ENCODE measurements at regions not wholly inside any gene's neighbourhood (a gene's known extent, or its start where the extent isn't known, plus 50 kb on each side); places are given as distances from the start of the nearest gene placed in this dataset.

- no peak for DNase-seq (ENCODE audit: low read depth)
- CTCF ChIA-PET = no interaction called here
- Histone ChIP-seq H3K4me3 (ENCODE audit: low read depth, low read length) (no peak overlapping the region), H3K36me3 (ENCODE audit: control insufficient read depth, insufficient read depth, low read length) (no peaks in the 10 kb centered on the region), H3K27me3 (ENCODE audit: control insufficient read depth, insufficient read depth, low read length) (peaks cover 9% of the 10 kb centered on the region; the same call in 1 of the 2 replicates)
- TF ChIP-seq CTCF (IDR thresholded peaks at IDR 0.05; ENCODE audit: insufficient read depth, low read depth, low read length) = no peak
- POLR2A ChIA-PET = no interaction called here
Measured at GRCh38 chr14:58923751-58924405, 264.6 kb upstream of the DAAM1 start.

GRCh38 chr14:58941629-58942028 is 246.8 kb upstream of the DAAM1 start:
- no peak for TF ChIP-seq CTCF (IDR thresholded peaks at IDR 0.05; ENCODE audit: insufficient read depth, low read depth, low read length)
- CTCF ChIA-PET = interaction anchor here (1.0 to 1.7 kb wide), 4 partner anchors 25 to 302 kb away, joined by 3 to 5 read pairs (median 3); no protein-coding TSS in a partner anchor
- H3K36me3 ChIP-seq (ENCODE audit: control insufficient read depth, insufficient read depth, low read length) = no peaks in the 10 kb centered on the region
- POLR2A ChIA-PET = interaction anchor here (0.5 to 0.7 kb wide), 2 partner anchors 28 to 392 kb away, joined by 3 to 6 read pairs; no protein-coding TSS in a partner anchor
- H3K4me3 ChIP-seq (ENCODE audit: low read depth, low read length) = no peak overlapping the region
- peak; percentile 40 for DNase-seq (ENCODE audit: low read depth)
- peaks cover 14% of the 10 kb centered on the region for H3K27me3 ChIP-seq (ENCODE audit: control insufficient read depth, insufficient read depth, low read length)

- H3K36me3 ChIP-seq (ENCODE audit: control insufficient read depth, insufficient read depth, low read length) = no peaks in the 10 kb centered on the region
- TF ChIP-seq CTCF (IDR thresholded peaks at IDR 0.05; ENCODE audit: insufficient read depth, low read depth, low read length) = no peak
- H3K4me3 ChIP-seq (ENCODE audit: low read depth, low read length) = no peak overlapping the region
- no peak for DNase-seq (ENCODE audit: low read depth)
- CTCF ChIA-PET = interaction anchor here (1.0 to 1.7 kb wide), 3 partner anchors 24 to 303 kb away, joined by 3 to 5 read pairs (median 3); no protein-coding TSS in a partner anchor
- POLR2A ChIA-PET = interaction anchor here (0.6 to 0.7 kb wide), 2 partner anchors 78 to 306 kb away, joined by 3 to 18 read pairs; no protein-coding TSS in a partner anchor
- peaks cover 14% of the 10 kb centered on the region for H3K27me3 ChIP-seq (ENCODE audit: control insufficient read depth, insufficient read depth, low read length)
Measured at GRCh38 chr14:58942516-58942915, 246.0 kb upstream of the DAAM1 start.

- CTCF ChIA-PET = interaction anchor here (0.8 kb wide), 1 partner anchor 443 kb away, joined by 3 read pairs; no protein-coding TSS in a partner anchor
- H3K27me3 ChIP-seq (ENCODE audit: control insufficient read depth, insufficient read depth, low read length) = peaks cover 13% of the 10 kb centered on the region
Measured at GRCh38 chr14:58944343-58944967, 244.0 kb upstream of the DAAM1 start.

More at GRCh38 chr14:58944343-58944967, 244.0 kb upstream of the DAAM1 start:
- Histone ChIP-seq H3K4me3 (ENCODE audit: low read depth, low read length) (no peak overlapping the region), H3K36me3 (ENCODE audit: control insufficient read depth, insufficient read depth, low read length) (no peaks in the 10 kb centered on the region)
- no peak for DNase-seq (ENCODE audit: low read depth)
- no peak for TF ChIP-seq CTCF (IDR thresholded peaks at IDR 0.05; ENCODE audit: insufficient read depth, low read depth, low read length)
- POLR2A ChIA-PET = no interaction called here

Data from BJ (cell line).